ENCODE measurements at regions not wholly inside any gene's neighbourhood (a gene's known extent, or its start where the extent isn't known, plus 50 kb on each side); places are given as distances from the start of the nearest gene placed in this dataset.

GRCh38 chr20:53736757-53737395 lies 143.2 kb upstream of the ZNF217 start:
- TF ChIP-seq CTCF (IDR thresholded peaks at IDR 0.05) (no peak), POLR2AphosphoS5 (IDR thresholded peaks at IDR 0.05) (no peak)

All from breast epithelium (tissue), 3 donors.